DMS79 (cell line): ENCODE measurements at regions not wholly inside any gene's neighbourhood (a gene's known extent, or its start where the extent isn't known, plus 50 kb on each side); places are given as distances from the start of the nearest gene placed in this dataset.
A peak's percentile ranks its signal among the peaks of the same experiment; 100 is the strongest.

ENCODE experiments used
- DNase-seq: peaks from one replicate; lab custom pipeline; 2025; lab: John Stamatoyannopoulos, UW

GRCh38 chr2:45141883-45142866 lies 132.9 kb upstream of the SIX2 start:
- DNase-seq, result no peak

- DNase-seq, result no peak
These were observed 131.4 kb upstream of the SIX2 start for GRCh38 chr2:45140675-45141074.

- no peak for DNase-seq
These were observed 129.7 kb upstream of the SIX2 start for GRCh38 chr2:45138904-45139303.

GRCh38 chr2:45137966-45138695 lies 128.9 kb upstream of the SIX2 start:
- DNase-seq, result no peak

- DNase-seq, result no peak
These were observed 125.5 kb upstream of the SIX2 start for GRCh38 chr2:45134726-45135125.

- no peak for DNase-seq
These were observed 124.8 kb upstream of the SIX2 start for GRCh38 chr2:45134014-45134413.

- DNase-seq, result no peak
These were observed 123.3 kb upstream of the SIX2 start for GRCh38 chr2:45132551-45132950.

GRCh38 chr2:45131587-45131986 lies 122.3 kb upstream of the SIX2 start:
- DNase-seq, result no peak

GRCh38 chr2:45130736-45131135 lies 121.5 kb upstream of the SIX2 start:
- DNase-seq, result no peak

GRCh38 chr2:45128580-45128997 lies 119.3 kb upstream of the SIX2 start:
- DNase-seq, result no peak

GRCh38 chr2:45127891-45128290 lies 118.6 kb upstream of the SIX2 start:
- no peak for DNase-seq

GRCh38 chr2:45127321-45127720 lies 118.1 kb upstream of the SIX2 start:
- no peak for DNase-seq

- no peak for DNase-seq
These were observed 116.0 kb upstream of the SIX2 start for GRCh38 chr2:45125232-45125631.

- DNase-seq, result no peak
These were observed 115.2 kb upstream of the SIX2 start for GRCh38 chr2:45124456-45124855.

GRCh38 chr2:45123521-45124191 lies 114.4 kb upstream of the SIX2 start:
- DNase-seq, result no peak

- DNase-seq, result no peak
These were observed 113.8 kb upstream of the SIX2 start for GRCh38 chr2:45123065-45123464.

GRCh38 chr2:45121236-45121927 lies 112.1 kb upstream of the SIX2 start:
- peak; percentile 59 for DNase-seq

- DNase-seq, result no peak
These were observed 111.3 kb upstream of the SIX2 start for GRCh38 chr2:45120546-45120945.

- no peak for DNase-seq
These were observed 110.6 kb upstream of the SIX2 start for GRCh38 chr2:45119855-45120254.

GRCh38 chr2:45119038-45119437 lies 109.8 kb upstream of the SIX2 start:
- DNase-seq, result no peak

- no peak for DNase-seq
These were observed 108.1 kb upstream of the SIX2 start for GRCh38 chr2:45117383-45117782.

GRCh38 chr2:45115181-45115580 lies 105.9 kb upstream of the SIX2 start:
- no peak for DNase-seq
